Colonic mucosa (tissue), 4 donors: ENCODE measurements at regions not wholly inside any gene's neighbourhood (a gene's known extent, or its start where the extent isn't known, plus 50 kb on each side); places are given as distances from the start of the nearest gene placed in this dataset.
A peak's percentile ranks its signal among the peaks of the same experiment; 100 is the strongest.

Source experiments
- DNase-seq: peaks from one replicate; pipeline ENCODE4 v3.0.0-alpha.2; 2020
- H3K27ac ChIP-seq: fragments of 200-600 bp; one replicate; pipeline ENCODE4 v1.8.0; 2021
- H3K27me3 ChIP-seq: fragments of 200-600 bp; one replicate; pipeline ENCODE4 v1.8.0; 2021
- H3K36me3 ChIP-seq: fragments of 200-600 bp; one replicate; pipeline ENCODE4 v1.8.0; 2021
- H3K4me1 ChIP-seq: fragments of 200-600 bp; one replicate; pipeline ENCODE4 v1.8.0; 2021; ENCODE audit warnings: mild to moderate bottlenecking
- H3K4me3 ChIP-seq: fragments of 200-600 bp; one replicate; pipeline ENCODE4 v1.8.0; 2021
- H3K9ac ChIP-seq, 2 donors: one replicate each; pipeline ENCODE4 v1.7.0; 2013; ENCODE audit warnings: control low read depth in 2 of 2, low read depth in 2 of 2, low read length in 2 of 2
- H3K9me3 ChIP-seq: fragments of 200-600 bp; one replicate; pipeline ENCODE4 v1.8.0; 2021
- intact Hi-C: fragments of 100-400 bp; cut with DNase I; formaldehyde crosslinking; loops from one replicate; pipeline ENCODE4 v1.14.1; 2022
- TF ChIP-seq, protein P1 (sequence below): fragments of 200-600 bp; IDR thresholded peaks from one replicate; pipeline ENCODE4 v1.8.0; 2022; ENCODE audit warnings: antibody characterized with exemption, mild to moderate bottlenecking
- donor health status: healthy.
- donor health status: DM: no; HTN: no; CAD: no.
- donor health status: DM: no; HTN: no; CAD: no.

- Histone ChIP-seq H3K4me3 (no peak overlapping the region), H3K36me3 (no peaks in the 10 kb centered on the region), H3K9ac (no peak overlapping the region), H3K27me3 (no peaks in the 10 kb centered on the region), H3K27ac (no peak overlapping the region), H3K9me3 (no peaks in the 10 kb centered on the region), H3K4me1 (peaks cover 4% of the 10 kb centered on the region)
- DNase-seq, result no peak
- TF ChIP-seq, protein P1, sequence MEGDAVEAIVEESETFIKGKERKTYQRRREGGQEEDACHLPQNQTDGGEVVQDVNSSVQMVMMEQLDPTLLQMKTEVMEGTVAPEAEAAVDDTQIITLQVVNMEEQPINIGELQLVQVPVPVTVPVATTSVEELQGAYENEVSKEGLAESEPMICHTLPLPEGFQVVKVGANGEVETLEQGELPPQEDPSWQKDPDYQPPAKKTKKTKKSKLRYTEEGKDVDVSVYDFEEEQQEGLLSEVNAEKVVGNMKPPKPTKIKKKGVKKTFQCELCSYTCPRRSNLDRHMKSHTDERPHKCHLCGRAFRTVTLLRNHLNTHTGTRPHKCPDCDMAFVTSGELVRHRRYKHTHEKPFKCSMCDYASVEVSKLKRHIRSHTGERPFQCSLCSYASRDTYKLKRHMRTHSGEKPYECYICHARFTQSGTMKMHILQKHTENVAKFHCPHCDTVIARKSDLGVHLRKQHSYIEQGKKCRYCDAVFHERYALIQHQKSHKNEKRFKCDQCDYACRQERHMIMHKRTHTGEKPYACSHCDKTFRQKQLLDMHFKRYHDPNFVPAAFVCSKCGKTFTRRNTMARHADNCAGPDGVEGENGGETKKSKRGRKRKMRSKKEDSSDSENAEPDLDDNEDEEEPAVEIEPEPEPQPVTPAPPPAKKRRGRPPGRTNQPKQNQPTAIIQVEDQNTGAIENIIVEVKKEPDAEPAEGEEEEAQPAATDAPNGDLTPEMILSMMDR, result no peak
- intact Hi-C loops, result no loop called here
These were observed 123.6 kb downstream of the RPL22L1 start for GRCh38 chr3:170746175-170746942.

DNA sequence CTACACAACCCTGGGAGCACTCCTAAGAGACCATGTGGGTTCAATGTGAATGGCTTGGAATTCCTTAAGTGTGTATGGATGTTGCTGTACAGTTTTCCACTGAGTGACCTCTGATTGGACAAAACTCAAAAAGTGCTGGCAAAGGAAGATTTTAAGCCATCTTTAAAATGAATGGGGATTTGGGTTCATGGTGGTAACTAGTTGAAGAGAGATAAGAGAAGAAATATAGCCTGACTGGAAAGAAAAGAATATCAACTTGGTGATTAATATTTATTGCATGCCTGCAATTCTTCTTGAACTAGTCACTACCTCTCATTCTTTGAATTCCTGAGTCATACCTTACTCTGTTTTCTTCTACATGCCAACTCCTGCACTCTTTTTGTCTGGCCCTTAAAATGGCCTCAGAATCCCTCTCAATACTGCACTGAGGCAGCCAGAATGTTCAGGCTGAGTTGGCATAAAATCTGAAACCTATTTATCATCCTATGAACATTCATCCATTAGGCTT, 124.7 kb downstream of the RPL22L1 start:
- no peak overlapping the region for H3K27ac ChIP-seq
- H3K4me1 ChIP-seq, result no peaks in the 10 kb centered on the region
- no peaks in the 10 kb centered on the region for H3K27me3 ChIP-seq
- TF ChIP-seq, protein P1, result no peak
- H3K4me3 ChIP-seq, result no peak overlapping the region
- DNase-seq, result no peak
- H3K36me3 ChIP-seq, result no peaks in the 10 kb centered on the region
- intact Hi-C loops, result no loop called here
- no peak overlapping the region for H3K9ac ChIP-seq
- no peaks in the 10 kb centered on the region for H3K9me3 ChIP-seq

DNA sequence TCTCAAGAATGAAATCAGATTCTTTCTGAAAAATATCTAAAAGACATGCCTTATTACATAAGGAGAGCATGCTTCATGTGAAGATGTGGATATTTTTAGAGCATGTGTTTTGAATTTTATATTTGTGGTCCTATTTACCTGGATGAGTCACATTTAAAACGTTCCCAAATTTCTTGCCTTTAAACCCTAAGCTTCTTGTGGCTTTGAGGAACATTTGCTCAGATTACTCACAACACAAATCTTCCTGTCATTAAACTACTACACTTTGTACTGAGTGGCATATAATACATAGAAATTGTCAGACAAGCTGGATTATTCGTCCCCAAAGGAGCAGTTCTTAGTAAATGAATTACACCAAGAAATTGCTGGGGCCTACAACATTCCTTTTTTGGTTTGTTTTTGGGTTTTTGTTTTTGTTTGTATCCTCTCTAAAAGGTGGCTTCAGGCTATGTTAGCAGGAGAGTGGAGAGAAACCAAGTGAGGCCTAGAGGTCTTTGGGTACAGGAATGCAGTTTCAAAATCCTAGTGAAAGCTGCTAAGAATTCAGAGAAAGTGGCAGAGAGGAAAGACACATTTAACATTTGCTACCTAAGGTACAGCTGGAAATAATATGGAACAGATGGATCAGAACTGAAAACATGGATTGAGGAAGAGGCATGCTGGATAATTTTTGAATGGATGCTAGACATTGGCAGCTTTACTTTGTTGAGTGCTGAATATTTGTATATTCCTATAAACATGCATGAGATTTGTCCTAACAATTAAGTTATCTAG, 128.1 kb downstream of the RPL22L1 start:
- DNase-seq, result no peak
- peaks cover 2% of the 10 kb centered on the region for H3K4me1 ChIP-seq
- intact Hi-C loops, result no loop called here
- H3K27me3 ChIP-seq, result no peaks in the 10 kb centered on the region
- TF ChIP-seq, protein P1, result no peak
- H3K36me3 ChIP-seq, result no peaks in the 10 kb centered on the region
- H3K27ac ChIP-seq, result no peak overlapping the region
- H3K9me3 ChIP-seq, result no peaks in the 10 kb centered on the region
- H3K4me3 ChIP-seq, result no peak overlapping the region
- H3K9ac ChIP-seq, result no peak overlapping the region

DNA sequence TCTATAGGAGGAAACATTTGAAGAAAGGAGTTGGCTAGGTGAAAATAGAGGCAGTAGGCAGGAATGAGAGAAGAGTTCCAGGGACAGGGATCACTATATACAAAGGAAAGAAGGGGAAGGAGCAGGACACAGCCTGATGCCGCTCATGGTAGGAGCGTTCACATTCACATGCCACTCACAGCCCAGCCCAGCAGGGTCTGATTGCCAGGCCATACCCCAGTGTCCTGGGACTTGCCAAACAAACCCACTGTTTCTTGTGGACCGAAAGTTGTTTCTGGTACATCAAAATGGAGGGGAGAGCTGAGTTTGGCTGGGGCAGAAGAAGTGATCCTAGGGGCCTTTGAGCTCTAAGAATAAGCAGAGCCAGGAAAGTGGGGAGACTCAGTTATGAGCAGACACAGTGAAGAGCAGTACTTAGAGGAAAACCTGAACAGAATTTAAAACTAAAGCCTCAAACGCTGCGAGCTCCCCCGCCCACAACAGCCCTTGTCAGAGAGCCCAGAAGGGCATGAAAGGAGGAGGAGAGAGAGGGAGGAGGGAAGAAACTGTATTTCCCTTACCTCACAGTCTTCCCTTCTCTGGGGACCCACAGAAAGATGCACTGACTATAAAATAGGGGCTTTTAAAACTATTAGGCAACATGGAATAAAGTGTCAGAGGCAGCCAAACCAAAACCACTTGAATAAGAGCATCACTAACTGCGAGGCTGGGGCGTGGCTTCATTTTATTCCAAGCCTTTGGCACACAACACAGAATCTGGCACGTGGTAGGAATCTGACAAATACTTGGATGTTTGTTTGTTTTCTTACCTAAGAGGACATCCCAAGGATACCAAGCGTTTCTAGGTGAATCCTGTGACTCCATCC, 129.0 kb downstream of the RPL22L1 start:
- Histone ChIP-seq H3K4me3 (no peak overlapping the region), H3K36me3 (no peaks in the 10 kb centered on the region), H3K9me3 (no peaks in the 10 kb centered on the region), H3K9ac (no peak overlapping the region), H3K27me3 (no peaks in the 10 kb centered on the region), H3K4me1 (peaks cover 2% of the 10 kb centered on the region), H3K27ac (no peak overlapping the region)
- TF ChIP-seq, protein P1, result no peak
- intact Hi-C loops, result no loop called here
- DNase-seq, result peak; percentile 21

DNA sequence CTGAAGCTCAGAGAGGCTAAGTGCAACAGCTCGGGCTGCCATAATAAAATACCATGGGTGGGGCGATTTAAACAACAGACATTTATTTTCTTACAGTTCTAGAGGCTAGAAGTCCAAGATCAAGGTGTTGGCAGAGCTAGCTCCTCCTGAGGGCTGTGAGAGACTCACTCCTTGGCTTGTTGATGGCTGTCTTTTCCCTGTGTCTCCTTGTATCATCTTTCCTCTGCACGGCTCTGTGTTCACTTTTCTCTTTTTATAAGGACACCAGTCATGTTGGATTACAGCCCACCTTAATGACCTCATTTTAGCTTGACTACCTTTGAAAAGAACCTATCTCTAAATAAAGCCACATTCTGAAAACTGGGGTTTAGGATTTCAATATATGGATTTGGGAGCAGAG, 129.7 kb downstream of the RPL22L1 start:
- H3K27ac ChIP-seq, result no peak overlapping the region
- H3K4me1 ChIP-seq, result peaks cover 2% of the 10 kb centered on the region
- no peaks in the 10 kb centered on the region for H3K27me3 ChIP-seq
- no peaks in the 10 kb centered on the region for H3K36me3 ChIP-seq
- intact Hi-C loops, result no loop called here
- H3K9me3 ChIP-seq, result no peaks in the 10 kb centered on the region
- no peak overlapping the region for H3K9ac ChIP-seq
- H3K4me3 ChIP-seq, result no peak overlapping the region
- no peak for DNase-seq
- TF ChIP-seq, protein P1, result no peak
